Mesothelial cell of epicardium (in vitro differentiated cells): ENCODE measurements at regions not wholly inside any gene's neighbourhood (a gene's known extent, or its start where the extent isn't known, plus 50 kb on each side); places are given as distances from the start of the nearest gene placed in this dataset.
"Not testable (repeated sequence)": the region's sequence is repeated elsewhere in the genome, so short reads cannot be mapped to it uniquely, and the experiment has no call there.

Source experiments
- DNase-seq, 2 experiments: peaks; one replicate each; pipeline ENCODE4 v3.0.0; 2021; ENCODE audit warnings: low spot score in 2 of 2; ENCODE audit not compliant: unreplicated experiment in 2 of 2
- H3K27ac Mint-ChIP-seq: 2 replicates; pipeline ENCODE4 v1.8.0; 2021; ENCODE audit warnings: mixed read lengths
- H3K27me3 Mint-ChIP-seq: 2 replicates; pipeline ENCODE4 v1.8.0; 2021; ENCODE audit warnings: low read depth, mixed read lengths
- H3K36me3 Mint-ChIP-seq: 2 replicates; pipeline ENCODE4 v1.8.0; 2021; ENCODE audit warnings: mixed read lengths
- H3K4me1 Mint-ChIP-seq: 2 replicates; pipeline ENCODE4 v1.8.0; 2021; ENCODE audit warnings: mixed read lengths
- H3K4me3 Mint-ChIP-seq: 2 replicates; pipeline ENCODE4 v1.8.0; 2021; ENCODE audit warnings: mild to moderate bottlenecking, moderate library complexity, mixed read lengths
- H3K9me3 Mint-ChIP-seq: 2 replicates; pipeline ENCODE4 v1.8.0; 2021; ENCODE audit warnings: mixed read lengths
- CTCF ChIP-seq: fragments of 200-600 bp; sonication (generic); IDR thresholded peaks from one replicate; pipeline ENCODE4 v1.5.0; 2021; ENCODE audit warnings: antibody characterized with exemption; ENCODE audit not compliant: unreplicated experiment

GRCh38 chr3:25844891-25845290 is 55.0 kb downstream of the OXSM start:
- no peaks in the 10 kb centered on the region for H3K4me1 Mint-ChIP-seq
- DNase-seq = no peak
- H3K36me3 Mint-ChIP-seq = no peaks in the 10 kb centered on the region
- H3K9me3 Mint-ChIP-seq = no peaks in the 10 kb centered on the region
- H3K4me3 Mint-ChIP-seq = no peak overlapping the region
- H3K27me3 Mint-ChIP-seq = no peaks in the 10 kb centered on the region
- TF ChIP-seq CTCF = no peak
- H3K27ac Mint-ChIP-seq = no peak overlapping the region

GRCh38 chr3:25846282-25846681 is 56.4 kb downstream of the OXSM start:
- Mint-ChIP-seq H3K27me3 (no peaks in the 10 kb centered on the region), H3K36me3 (no peaks in the 10 kb centered on the region), H3K9me3 (peaks cover 6% of the 10 kb centered on the region), H3K27ac (no peak overlapping the region), H3K4me3 (no peak overlapping the region), H3K4me1 (no peaks in the 10 kb centered on the region)
- DNase-seq = no peak
- TF ChIP-seq CTCF = no peak

- Mint-ChIP-seq H3K27ac (no peak overlapping the region), H3K4me1 (no peaks in the 10 kb centered on the region), H3K9me3 (peaks cover 7% of the 10 kb centered on the region), H3K36me3 (no peaks in the 10 kb centered on the region), H3K4me3 (no peak overlapping the region), H3K27me3 (no peaks in the 10 kb centered on the region)
- TF ChIP-seq CTCF = no peak
- no peak for DNase-seq
Measured at GRCh38 chr3:25849091-25849490, 59.2 kb downstream of the OXSM start.

- no peaks in the 10 kb centered on the region for H3K27me3 Mint-ChIP-seq
- DNase-seq = no peak
Measured at GRCh38 chr3:25849641-25850385, 59.9 kb downstream of the OXSM start.

GRCh38 chr3:25851693-25852259 is 61.9 kb downstream of the OXSM start:
- not testable (repeated sequence) for H3K27ac Mint-ChIP-seq, H3K36me3 Mint-ChIP-seq, H3K27me3 Mint-ChIP-seq, H3K4me3 Mint-ChIP-seq, DNase-seq, H3K9me3 Mint-ChIP-seq
- peaks cover 18% of the 10 kb centered on the region for H3K4me1 Mint-ChIP-seq

More at GRCh38 chr3:25849641-25850385, 59.9 kb downstream of the OXSM start:
- peaks cover 7% of the 10 kb centered on the region for H3K9me3 Mint-ChIP-seq
- H3K4me3 Mint-ChIP-seq = no peak overlapping the region
- peaks cover 7% of the 10 kb centered on the region for H3K4me1 Mint-ChIP-seq
- H3K27ac Mint-ChIP-seq = no peak overlapping the region
- no peaks in the 10 kb centered on the region for H3K36me3 Mint-ChIP-seq
- TF ChIP-seq CTCF = no peak

GRCh38 chr3:25854214-25854613 is 64.3 kb downstream of the OXSM start:
- Mint-ChIP-seq H3K4me1 (peaks cover 18% of the 10 kb centered on the region), H3K27me3 (no peaks in the 10 kb centered on the region), H3K27ac (no peak overlapping the region), H3K4me3 (no peak overlapping the region), H3K9me3 (peaks cover 7% of the 10 kb centered on the region), H3K36me3 (no peaks in the 10 kb centered on the region)
- DNase-seq = no peak
- TF ChIP-seq CTCF = no peak
